HTR-8/SVneo (cell line): ENCODE measurements at regions not wholly inside any gene's neighbourhood (a gene's known extent, or its start where the extent isn't known, plus 50 kb on each side); places are given as distances from the start of the nearest gene placed in this dataset.
"Not testable (repeated sequence)": the region's sequence is repeated elsewhere in the genome, so short reads cannot be mapped to it uniquely, and the experiment has no call there.

Experiments
- DNase-seq: peaks from one replicate; pipeline ENCODE4 v3.0.0; 2011; ENCODE audit warnings: low spot score, mixed read lengths; ENCODE audit not compliant: insufficient read length
- FAIRE-seq: peaks from 2 replicates; lab custom pipeline; 2011; peaks lifted over from hg19 to GRCh38; lab: Jason Lieb, UNC

DNA sequence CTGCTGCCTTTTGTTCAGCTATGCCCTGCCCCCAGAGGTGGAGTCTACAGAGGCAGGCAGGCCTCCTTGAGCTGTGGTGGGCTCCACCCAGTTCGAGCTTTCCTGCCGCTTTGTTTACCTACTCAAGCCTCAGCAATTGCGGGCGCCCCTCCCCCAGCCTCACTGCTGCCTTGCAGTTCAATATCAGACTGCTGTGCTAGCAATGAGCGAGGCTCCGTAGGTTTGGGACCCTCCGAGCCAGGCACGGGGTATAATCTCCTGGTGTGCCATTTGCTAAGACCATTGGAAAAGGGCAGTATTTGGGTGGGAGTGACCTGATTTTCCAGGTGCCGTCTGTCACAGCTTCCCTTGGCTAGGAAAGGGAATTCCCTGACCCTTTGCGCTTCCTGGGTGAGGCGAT, 51.9 kb downstream of the DIPK2A start:
- not testable (repeated sequence) for FAIRE-seq, DNase-seq

DNA sequence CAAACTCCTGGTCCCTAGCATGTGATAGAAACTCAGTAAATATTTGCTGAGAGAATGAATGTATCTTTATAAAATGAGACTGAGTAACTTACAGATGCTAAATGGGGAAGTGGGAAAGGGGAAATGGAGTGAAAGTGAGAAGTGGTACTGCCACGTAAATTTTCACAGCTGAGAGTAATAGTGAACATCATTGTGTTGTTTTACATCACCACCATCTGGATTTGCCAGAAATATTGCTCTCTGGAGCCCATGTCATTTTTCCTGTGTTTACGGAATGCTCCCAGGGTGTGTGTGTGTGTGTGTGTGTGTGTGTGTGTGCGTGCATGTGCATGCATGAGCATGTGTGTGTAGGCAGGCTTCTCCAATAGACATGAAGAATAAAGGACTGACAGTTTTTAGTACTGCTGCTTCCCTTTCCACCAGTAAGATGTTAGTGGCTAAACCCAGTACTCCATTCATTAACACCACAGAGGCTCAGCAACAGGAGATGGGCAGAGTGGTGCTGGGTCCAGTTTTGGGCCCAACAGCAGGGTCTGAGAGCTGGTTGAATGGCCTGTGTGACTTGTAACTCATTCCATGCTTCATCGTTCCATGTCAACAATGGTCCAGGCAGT, 57.3 kb downstream of the DIPK2A start:
- DNase-seq, result no peak
- FAIRE-seq, result no peak

DNA sequence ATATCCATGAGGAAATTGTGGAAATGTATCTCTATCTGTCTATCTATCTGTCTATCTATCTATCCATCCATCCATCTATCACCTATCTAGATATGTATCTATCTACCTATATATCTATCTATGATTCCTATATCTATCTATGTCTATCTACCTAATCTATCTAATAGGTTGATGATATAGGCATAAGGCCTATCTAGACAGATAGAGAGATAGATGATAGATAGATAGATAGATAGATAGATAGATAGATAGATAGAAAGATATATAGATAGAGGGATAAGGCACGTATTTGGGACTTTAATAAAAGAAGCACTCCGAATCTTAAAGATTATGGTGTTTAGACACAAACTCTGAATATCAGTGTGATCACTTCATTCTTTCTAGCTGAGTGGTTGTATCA, 58.1 kb downstream of the DIPK2A start:
- DNase-seq (no peak), FAIRE-seq (no peak)

DNA sequence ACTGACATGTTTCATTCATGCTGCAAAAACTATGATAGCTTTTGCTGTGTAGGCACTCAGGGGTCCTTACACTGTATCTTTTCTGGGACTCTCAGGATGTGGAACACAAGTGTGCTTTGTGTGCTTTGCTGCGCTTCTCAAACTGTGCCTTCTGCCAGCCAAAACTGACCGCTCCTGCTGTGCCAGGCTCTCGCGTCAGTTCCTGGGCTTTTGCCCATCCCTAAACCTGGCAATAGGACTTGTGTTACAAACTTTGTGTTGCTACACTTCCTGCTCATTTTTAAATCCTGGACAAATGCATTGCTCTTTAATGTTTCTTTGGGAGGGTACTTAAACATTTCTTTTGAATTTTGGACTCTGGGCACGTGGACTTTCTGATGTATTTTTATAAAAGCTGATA, 60.3 kb downstream of the DIPK2A start:
- DNase-seq (no peak), FAIRE-seq (no peak)

DNA sequence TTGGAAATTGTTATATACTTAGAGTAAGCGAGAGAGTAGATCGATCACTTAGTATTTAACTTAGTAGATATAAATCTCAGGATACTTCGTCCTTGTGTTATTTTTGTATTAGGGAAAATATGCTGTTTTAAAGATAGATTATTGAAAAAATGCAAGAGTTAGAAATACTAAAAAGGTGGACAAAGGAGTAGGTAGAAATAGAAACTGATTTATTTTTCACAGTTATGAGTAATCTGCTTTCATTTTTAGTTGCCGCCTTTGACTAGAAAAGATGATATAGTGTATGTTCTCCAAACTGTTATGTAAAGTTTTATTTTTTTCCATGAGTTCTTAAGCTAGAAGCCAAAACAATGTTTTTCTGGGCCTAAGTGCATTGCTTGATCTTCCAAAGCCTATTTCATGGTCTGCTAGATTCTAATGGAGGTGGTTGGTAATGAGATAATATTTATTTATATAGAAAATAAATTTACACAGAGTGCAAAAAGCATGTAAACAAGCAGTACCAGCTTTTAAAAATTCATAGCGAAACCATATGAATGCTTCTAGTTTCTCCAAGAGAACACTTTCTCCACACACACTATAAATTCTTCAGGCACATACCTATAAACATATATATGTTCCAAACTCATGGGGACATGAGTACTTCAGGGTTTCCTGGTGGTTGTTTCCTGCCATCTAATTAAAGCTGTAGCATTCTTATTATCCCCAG, 61.1 kb downstream of the DIPK2A start:
- DNase-seq (no peak), FAIRE-seq (no peak)

DNA sequence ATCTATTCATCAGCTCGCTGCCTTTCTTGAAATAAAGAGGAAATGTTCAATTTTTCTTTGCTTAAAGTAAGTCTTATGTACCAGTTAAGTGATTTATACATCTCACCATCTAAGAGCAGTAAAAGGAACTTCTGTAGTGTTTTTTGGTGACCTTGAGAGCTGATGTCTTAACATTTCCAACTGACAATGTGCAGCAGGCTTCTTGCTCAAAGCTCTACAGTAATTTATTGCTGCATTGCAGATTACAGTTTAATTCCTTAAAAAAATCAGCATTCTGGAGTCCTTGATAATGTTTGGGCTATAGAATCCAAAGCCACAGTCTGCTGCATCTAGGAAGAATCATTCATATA, 61.6 kb downstream of the DIPK2A start:
- DNase-seq, result no peak
- FAIRE-seq, result no peak

DNA sequence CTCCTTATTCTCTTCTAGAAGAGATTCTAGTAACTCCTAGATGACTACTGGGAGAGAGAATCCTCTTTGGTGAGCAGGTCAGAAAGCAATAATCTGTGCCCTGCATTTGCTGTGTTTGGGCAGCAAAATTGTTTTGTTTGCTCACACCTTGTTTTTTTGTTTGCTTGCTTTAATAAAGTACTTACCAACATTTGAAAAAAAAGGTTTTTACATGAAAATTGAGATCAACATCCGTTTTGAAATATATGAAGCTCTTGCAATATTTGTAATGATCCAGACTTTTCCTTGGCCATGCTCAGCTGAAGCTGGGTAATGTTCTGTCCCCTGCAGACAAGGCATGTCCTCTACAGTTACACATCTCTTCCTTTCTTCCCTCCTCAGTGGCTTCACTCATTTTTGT, 62.2 kb downstream of the DIPK2A start:
- no peak for DNase-seq
- FAIRE-seq, result no peak

DNA sequence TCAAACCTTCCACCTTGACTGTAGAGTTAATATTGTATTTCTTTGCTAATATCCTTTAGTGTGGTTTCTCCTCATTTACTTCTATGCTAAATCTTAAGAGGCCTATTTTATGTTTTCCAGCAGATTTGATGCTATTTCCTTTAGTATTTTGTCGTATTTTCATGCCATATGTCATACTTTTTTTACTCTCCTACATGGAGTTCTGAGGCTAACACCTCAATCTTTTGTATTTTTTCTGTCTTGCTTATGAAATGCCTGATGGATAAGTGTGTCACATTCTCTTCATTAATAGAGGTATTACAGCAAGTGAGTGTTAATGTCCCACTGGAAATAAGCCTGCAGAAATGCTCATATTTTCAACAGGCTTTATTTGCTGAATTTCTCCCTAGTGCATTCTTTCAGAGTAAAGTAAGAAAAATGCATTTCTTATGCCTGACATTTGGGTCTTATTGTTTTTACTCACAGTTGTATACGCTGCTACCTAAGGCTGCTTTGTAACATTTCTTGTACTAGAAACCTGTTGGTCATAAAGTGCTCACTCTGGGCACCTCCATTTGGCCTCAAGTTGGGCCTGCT, 63.2 kb downstream of the DIPK2A start:
- FAIRE-seq, result no peak
- no peak for DNase-seq

DNA sequence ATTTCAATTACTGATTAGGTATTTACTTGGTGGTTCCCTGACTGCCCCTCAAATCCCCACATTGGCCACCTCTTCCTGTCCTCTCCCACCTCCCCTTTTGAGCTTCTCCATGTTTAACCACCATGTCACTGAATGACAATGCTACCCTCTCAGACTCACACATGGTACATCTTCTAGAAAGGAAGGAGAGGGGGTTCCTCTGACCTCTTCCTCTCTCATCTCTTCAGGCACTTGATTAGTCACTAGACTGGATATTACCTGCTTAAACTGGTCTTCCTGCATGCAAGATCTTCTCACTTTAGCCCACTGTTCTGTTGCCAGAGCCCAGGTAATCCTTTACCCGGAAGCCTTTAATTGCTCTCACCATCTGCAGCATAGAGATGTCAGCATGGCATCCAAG, 64.9 kb downstream of the DIPK2A start:
- no peak for FAIRE-seq
- DNase-seq, result no peak

DNA sequence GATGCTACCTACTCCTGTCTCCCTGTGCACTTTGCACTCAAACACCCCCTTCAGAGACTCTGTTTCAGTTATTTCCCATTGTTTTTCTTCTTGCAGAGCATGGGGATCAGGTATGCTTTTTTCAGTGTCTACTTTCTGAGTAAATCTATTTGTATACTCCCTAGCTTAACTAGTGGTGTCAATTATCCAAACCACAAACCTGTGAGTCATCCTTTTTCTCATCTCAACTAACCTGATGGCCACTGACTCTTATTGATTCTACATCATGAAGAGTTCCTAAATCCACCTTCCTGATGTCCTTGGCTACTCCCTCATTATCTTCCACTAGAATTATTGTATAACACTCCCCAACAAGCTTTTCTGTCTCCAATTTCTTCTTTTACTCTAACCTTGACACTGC, 68.0 kb downstream of the DIPK2A start:
- no peak for DNase-seq
- FAIRE-seq, result no peak

DNA sequence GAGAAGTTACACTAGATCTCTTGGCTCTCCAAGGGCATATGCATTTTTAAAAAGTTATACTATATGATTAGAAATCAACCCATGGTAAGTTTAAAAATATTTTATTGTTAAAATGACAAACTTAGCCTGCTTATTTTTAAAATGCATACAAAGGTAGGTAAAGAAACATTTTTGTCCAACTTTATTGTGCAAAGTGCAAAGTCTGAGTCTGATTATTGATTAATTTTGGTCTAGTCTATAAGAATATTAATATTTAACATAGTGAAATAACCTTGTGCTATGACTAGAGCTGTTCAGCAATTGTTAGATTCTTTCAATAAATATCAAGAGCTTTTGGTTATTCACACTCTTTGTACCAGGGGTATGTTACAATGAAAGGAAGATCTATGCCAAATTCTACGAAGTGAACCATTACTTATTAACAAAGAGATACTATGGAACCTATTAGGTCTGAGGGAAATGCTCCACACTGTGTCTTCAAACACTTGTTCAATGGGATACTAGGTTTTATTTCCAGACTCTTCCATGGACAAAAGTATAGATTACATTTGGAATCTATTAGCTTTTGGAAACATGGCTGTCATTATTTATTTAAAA, 70.4 kb downstream of the DIPK2A start:
- DNase-seq, result no peak
- FAIRE-seq, result no peak

DNA sequence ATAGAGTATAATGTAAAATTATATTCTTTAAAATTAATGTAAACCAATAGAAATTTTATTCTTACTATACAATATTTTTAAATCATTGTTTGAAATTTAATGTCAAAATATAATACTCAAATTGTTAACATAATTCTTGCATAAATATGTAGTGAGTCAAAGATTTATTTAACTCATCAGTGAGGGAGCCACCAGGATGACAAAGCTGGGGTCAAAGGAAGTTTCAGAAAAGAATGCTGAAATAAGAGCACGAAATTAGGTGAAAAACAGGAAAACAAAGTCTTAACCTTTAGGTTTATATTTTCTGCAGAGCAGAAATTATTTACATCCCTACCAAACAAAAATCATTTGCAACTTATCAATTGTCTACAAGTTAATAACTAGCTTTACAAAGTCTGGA, 74.1 kb downstream of the DIPK2A start:
- FAIRE-seq (no peak), DNase-seq (no peak)

DNA sequence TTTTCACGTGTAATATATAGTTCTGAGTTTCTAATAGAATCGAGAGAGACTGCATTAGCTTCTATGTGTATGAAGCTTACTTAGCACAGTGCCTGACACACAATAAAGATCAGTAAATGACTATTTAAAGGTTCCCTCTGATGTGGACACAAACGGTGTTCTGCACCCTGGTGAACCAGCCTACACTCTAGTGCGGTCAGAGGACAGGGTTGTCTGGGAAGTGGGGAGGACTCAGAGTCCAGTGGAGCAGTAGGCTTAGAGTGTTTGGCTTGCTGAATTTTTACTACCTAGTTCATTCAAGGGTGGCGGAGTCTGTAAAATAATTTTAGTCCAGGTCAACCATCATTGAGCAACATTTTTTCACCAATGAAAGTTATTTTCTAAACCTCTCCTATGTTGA, 77.8 kb downstream of the DIPK2A start:
- DNase-seq (no peak), FAIRE-seq (peak; percentile 23)

DNA sequence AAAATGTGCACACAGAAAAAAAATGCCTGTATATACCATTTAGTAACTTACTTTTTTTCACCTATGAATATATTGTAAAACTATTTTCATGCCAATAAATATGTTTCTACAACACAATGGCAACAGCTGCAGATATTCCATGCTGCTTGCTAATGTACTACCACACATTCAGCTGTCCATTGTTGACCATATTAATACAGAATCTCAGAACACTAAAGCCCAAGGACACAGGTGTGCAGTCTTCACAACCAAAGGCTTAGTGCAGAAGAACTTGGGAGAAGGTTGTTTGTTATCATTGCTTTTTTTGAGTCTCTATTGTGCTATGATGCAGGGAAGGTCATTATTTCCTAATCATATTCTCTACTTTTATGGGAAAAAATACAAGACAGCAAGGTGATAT, 79.6 kb downstream of the DIPK2A start:
- FAIRE-seq, result no peak
- DNase-seq, result no peak

DNA sequence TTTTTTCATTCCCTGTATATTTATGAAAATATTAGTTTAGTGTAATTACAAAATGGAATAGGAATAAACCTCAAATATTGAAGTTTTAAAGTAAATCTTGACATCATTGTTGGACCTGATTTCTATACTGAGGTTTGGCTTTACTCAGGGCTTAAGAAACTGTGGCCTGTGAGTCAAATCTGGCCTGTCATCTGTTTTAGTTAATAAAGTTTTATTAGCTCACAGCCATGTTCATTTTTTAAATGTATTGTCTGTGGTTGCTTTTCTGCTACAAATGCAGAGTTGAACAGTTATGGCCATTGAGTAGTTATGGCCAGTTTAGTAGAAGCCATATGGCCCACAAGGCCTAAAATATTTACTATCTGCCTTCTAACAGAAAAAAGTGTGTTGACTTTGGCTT, 80.7 kb downstream of the DIPK2A start:
- DNase-seq, result no peak
- FAIRE-seq, result no peak

DNA sequence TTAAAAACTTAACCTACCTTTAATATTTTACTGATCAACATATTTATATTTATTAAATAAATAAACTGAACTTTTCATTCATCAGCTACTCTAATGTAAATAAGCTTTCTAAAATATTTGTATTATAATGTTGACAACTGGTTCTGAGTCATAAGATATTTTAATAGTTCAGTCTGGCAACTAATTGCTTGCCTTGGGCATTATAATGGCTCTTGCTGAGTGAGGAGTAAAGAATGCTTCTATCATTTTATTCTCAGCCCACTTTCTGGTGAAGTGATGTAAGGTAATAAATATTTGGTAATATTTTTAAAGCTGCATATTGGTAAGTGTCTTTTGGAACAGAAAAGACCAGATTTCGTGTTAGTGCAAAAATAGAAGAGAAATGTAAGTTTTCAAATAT, 81.5 kb downstream of the DIPK2A start:
- FAIRE-seq, result no peak
- peak; percentile 51 for DNase-seq

DNA sequence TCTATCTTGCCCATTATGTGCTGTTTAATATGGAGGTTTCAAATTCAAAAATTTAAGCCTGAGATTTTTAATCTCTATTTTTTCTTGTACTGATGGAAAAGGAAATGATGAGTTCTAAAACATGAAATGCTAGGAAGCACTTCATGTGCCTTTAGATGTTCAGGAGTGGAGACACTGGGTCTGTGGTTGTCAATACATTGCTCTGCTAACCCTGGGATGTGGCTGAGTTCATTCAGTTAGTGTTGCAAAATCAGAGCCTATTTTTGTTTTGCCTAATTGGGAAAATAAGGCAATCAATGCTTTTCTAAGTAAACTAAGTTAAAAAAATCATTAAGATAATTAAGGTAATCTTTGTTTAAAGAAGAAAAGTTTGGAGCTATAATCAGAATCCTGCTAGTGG, 83.1 kb downstream of the DIPK2A start:
- no peak for DNase-seq
- no peak for FAIRE-seq

DNA sequence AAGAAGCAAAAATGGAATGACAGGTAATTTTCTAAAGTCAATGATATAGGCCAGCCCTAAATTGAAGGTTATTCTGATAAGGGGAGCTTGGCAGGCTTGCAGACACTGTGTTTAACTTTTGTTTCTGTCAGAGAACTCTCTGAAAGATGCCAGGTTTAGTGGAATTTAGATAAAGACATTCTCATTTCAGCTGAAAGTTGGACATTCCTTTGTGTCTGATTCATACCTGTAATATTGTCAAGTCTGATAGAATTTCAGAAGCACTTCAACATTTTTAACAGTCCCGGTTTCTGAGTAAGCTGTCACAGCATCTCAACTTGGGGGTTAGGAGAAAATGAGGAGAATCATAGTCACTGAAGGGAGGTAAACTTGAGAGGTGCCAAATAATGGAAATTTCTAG, 84.0 kb downstream of the DIPK2A start:
- FAIRE-seq (peak; percentile 69), DNase-seq (peak; percentile 31)

DNA sequence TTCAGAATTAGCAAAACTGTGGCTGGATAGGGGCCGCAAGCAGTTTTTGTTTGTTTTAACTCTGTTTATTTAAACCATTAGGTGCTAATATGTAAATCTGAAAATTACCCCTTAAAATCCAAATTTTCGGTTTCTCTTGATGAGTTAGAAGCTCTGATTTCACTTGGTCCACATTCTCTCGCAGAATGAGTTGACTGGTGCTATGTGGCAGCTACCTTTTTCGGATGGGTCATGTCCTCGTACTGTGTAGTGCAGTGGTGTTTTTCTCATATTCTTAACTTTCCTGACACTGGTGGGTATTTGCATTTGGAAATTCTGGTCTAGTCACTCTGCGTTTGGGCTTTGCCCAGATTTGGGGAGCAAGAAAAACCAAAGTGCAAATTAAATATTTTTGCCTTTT, 87.1 kb downstream of the DIPK2A start:
- DNase-seq (no peak), FAIRE-seq (no peak)

DNA sequence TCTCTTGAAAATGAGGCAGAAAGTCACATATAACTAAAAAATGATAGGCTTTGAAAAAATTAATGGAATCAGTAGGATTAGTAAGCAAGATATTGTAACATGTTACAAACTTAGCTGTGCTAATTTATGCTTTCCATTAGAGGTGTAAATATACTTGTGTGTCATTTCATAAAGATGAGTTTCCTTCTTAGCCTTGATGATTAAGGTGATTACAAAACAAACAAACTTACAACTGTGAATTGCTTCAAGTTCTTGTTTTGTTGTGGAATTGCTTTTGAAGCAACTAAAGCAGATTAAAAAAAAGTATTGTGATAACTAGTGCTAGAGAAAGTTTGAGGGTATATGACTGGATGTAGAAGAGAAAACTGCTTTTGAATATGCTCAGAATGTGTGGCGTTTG, 87.9 kb downstream of the DIPK2A start:
- DNase-seq (no peak), FAIRE-seq (no peak)

DNA sequence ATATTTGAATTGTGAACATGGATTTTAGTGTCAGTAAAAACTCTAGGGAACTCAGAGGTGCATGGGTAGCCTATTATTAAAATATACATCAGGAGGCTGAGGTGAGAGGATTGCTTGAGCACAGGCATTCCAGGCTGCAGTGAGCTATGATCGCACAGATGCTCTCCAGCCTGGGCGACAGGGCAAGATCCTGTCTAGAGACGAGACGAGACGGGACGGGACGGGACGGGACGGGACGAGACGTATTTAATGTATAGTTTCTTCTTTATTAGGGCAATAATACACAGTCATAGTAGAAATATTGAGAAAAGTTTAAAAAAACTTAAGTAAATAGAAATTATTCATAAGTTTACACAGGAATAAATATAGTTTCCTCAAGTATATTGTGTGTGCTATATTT, 89.3 kb downstream of the DIPK2A start:
- FAIRE-seq, result no peak

DNA sequence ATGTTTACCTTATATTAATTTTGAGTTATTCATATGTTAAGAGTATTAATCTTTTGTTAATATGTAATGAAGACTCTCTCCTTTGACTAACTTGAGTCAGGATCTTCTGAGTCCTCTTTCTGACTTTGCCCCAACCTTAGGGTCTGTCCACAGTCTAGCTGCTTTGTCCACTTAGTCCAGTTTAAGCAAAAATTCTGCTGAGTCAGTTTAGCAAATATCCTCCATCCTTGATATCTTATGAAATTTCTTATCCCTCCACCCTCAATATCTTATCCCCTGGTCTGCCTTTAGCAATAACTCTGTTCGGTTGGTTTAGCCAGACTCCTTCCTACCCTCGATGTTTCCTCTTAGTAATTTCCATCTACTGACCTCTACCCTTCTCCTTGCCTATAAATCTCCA, 91.7 kb downstream of the DIPK2A start:
- FAIRE-seq (no peak), DNase-seq (no peak)

More for the DNA sequence above, 89.3 kb downstream of the DIPK2A start:
- no peak for DNase-seq
